ENCODE measurements at regions not wholly inside any gene's neighbourhood (a gene's known extent, or its start where the extent isn't known, plus 50 kb on each side); places are given as distances from the start of the nearest gene placed in this dataset.

GRCh38 chr4:17362430-17362829 lies 149.5 kb downstream of the QDPR start:
- TF ChIP-seq CTCF (optimal IDR thresholded peaks at IDR 0.05 in 1 of 3, IDR thresholded peaks at IDR 0.05 in 1 of 3, conservative IDR thresholded peaks at IDR 0.05 in 1 of 3; ENCODE audit: extremely low read depth in 1 of 3, insufficient read depth in 2 of 3, low read length in 3 of 3): no peak
- TF ChIP-seq EZH2 (IDR thresholded peaks at IDR 0.05; ENCODE audit: low read length): no peak

Data from keratinocyte (primary cell).